K562 (cell line): ENCODE measurements at regions not wholly inside any gene's neighbourhood (a gene's known extent, or its start where the extent isn't known, plus 50 kb on each side); places are given as distances from the start of the nearest gene placed in this dataset.

ENCODE experiments used
- ATAC-seq: fragments of 200-7000 bp; cut with Tn5 transposase; 3 replicates; pipeline ENCODE4 v1.9.1; 2020; ENCODE audit warnings: moderate library complexity
- BruUV-seq: library from RNA; stranded (reverse); fragments of 400-500 nt; replicated peaks from 2 replicates; lab custom pipeline; 2021; lab: Mats Ljungman, UMichigan
- CTCF ChIA-PET: fragments of 300-600 bp; formaldehyde crosslinking; extraction: SDS; loops from one replicate; lab custom pipeline; 2021; ENCODE audit warnings: low intra/inter-chr PET ratio; lab: Yijun Ruan, JAX
- POLR2A ChIA-PET: fragments of 300-600, 350-650 bp; sonication (Branson Sonifier 250); formaldehyde crosslinking; extraction: SDS; loops from one replicate; lab custom pipeline; 2021; ENCODE audit warnings: antibody characterized with exemption, inconsistent platforms; lab: Yijun Ruan, JAX
- DNase-seq, 4 experiments: peaks; one replicate each; pipeline versions ENCODE4 v3.0.0 to v3.0.0-alpha.2; 2011 to 2018; ENCODE audit warnings: low spot score in 3 of 4, mixed read lengths in 3 of 4; ENCODE audit errors: extremely low read depth in 1 of 4
- FAIRE-seq: peaks from 2 replicates; lab custom pipeline; 2011; peaks lifted over from hg19 to GRCh38; lab: Jason Lieb, UNC
- H2AFZ ChIP-seq: 2 replicates; pipeline ENCODE4 v1.6.0; 2011; ENCODE audit warnings: low read depth, low read length, control low read depth, inconsistent platforms
- H3K27ac ChIP-seq: fragments of 200-600 bp; 3 replicates; pipeline ENCODE4 v1.8.0; 2011; ENCODE audit warnings: low read depth, mild to moderate bottlenecking, control low read depth, inconsistent platforms, low read length, moderate library complexity, mixed read lengths; ENCODE audit errors: extremely low read depth
- H3K27me3 ChIP-seq, 2 experiments: fragments of 300-600 bp in 1 of 2; 2 replicates in 1 of 2; 3 replicates in 1 of 2; pipeline versions ENCODE4 v1.6.0 to v1.8.0; 2011; ENCODE audit warnings: inconsistent platforms in 2 of 2, low read length in 2 of 2, mild to moderate bottlenecking in 1 of 2, mixed read lengths in 1 of 2, moderate library complexity in 1 of 2; ENCODE audit not compliant: control insufficient read depth in 2 of 2, insufficient read depth in 2 of 2
- H3K36me3 ChIP-seq: fragments of 300-600 bp; 3 replicates; pipeline ENCODE4 v1.8.0; 2011; ENCODE audit warnings: mild to moderate bottlenecking, low read length, inconsistent platforms; ENCODE audit not compliant: control insufficient read depth, insufficient read depth
- H3K4me1 ChIP-seq, 2 experiments: fragments of 200-600 bp in 1 of 2; replicated peaks in 1 of 2; 2 replicates in 1 of 2; 3 replicates in 1 of 2; pipeline versions ENCODE4 v1.5.1 to v1.8.0; 2011; ENCODE audit warnings: inconsistent platforms in 2 of 2, low read length in 2 of 2, mild to moderate bottlenecking in 1 of 2, mixed read lengths in 1 of 2, moderate library complexity in 1 of 2; ENCODE audit not compliant: control insufficient read depth in 2 of 2, insufficient read depth in 2 of 2
- H3K4me2 ChIP-seq: 2 replicates; pipeline ENCODE4 v1.6.1; 2011; ENCODE audit warnings: low read length, control low read depth, inconsistent platforms, mixed read lengths; ENCODE audit not compliant: insufficient read depth
- H3K4me3 ChIP-seq: fragments of 200-600 bp; sonication (generic), shearing (Covaris generic); 2 replicates; pipeline ENCODE4 v1.5.1; 2016; ENCODE audit warnings: control low read depth, inconsistent platforms
- H3K79me2 ChIP-seq: fragments of 200-600 bp; 3 replicates; pipeline ENCODE4 v1.8.0; 2011; ENCODE audit warnings: low read length, inconsistent platforms; ENCODE audit not compliant: control insufficient read depth, insufficient read depth
- H3K9ac ChIP-seq, 2 experiments: 2 replicates each; pipeline versions ENCODE4 v1.6.0 to v1.6.1; 2011; ENCODE audit warnings: low read depth in 2 of 2, low read length in 2 of 2, control low read depth in 1 of 2, inconsistent platforms in 1 of 2, mild to moderate bottlenecking in 1 of 2, mixed read lengths in 1 of 2; ENCODE audit not compliant: insufficient read depth in 1 of 2
- H3K9me1 ChIP-seq: one replicate; pipeline ENCODE4 v1.6.0; 2011; ENCODE audit warnings: inconsistent platforms, mild to moderate bottlenecking, low read length, moderate library complexity; ENCODE audit not compliant: control insufficient read depth, insufficient read depth
- H3K9me3 ChIP-seq: replicated peaks from 2 replicates; pipeline ENCODE4 v1.5.1; 2011; ENCODE audit warnings: low read depth, low read length, inconsistent platforms; ENCODE audit not compliant: control insufficient read depth, insufficient read depth
- H4K20me1 ChIP-seq: replicated peaks from 2 replicates; pipeline ENCODE4 v1.6.1; 2011; ENCODE audit warnings: low read length, inconsistent platforms, mixed read lengths; ENCODE audit not compliant: control insufficient read depth, insufficient read depth
- BMI1 ChIP-seq: fragments of 150-350 bp; IDR thresholded peaks from 2 replicates; pipeline ENCODE4 v1.6.1; 2014; ENCODE audit warnings: low read length
- BRD9 ChIP-seq: fragments of 450-650 bp; IDR thresholded peaks from 2 replicates; pipeline ENCODE4 v1.6.1; 2018; ENCODE audit warnings: low read depth; ENCODE audit not compliant: partially characterized antibody
- CREBBP ChIP-seq: IDR thresholded peaks from one replicate; pipeline ENCODE4 v1.6.1; 2012; ENCODE audit warnings: low read depth, mild to moderate bottlenecking, control low read depth, inconsistent platforms, low read length
- ETV1 ChIP-seq: fragments of 450-650 bp; conservative IDR thresholded peaks from 2 replicates; pipeline ENCODE4 v1.6.1; 2016; ENCODE audit warnings: missing genetic modification characterization, control low read depth, low read depth, missing compliant biosample characterization
- KAT7 ChIP-seq: sonication (generic); formaldehyde crosslinking; IDR thresholded peaks from 2 replicates; pipeline ENCODE4 v1.8.0; 2022; ENCODE audit warnings: missing genetic modification reagents, mild to moderate bottlenecking, borderline replicate concordance
- KDM1A ChIP-seq, 2 experiments: fragments of 450-650 bp; IDR thresholded peaks; 2 replicates each; pipeline ENCODE4 v1.6.1; 2016; ENCODE audit warnings: mild to moderate bottlenecking in 2 of 2
- KHSRP ChIP-seq: fragments of 450-650 bp; IDR thresholded peaks from 2 replicates; pipeline ENCODE4 v1.6.1; 2017
- NFIC ChIP-seq: fragments of 450-650 bp; IDR thresholded peaks from 2 replicates; pipeline ENCODE4 v1.6.1; 2017; ENCODE audit warnings: mild to moderate bottlenecking, inconsistent platforms
- SRSF3 ChIP-seq: fragments of 200-400 bp; formaldehyde crosslinking; IDR thresholded peaks from 2 replicates; pipeline ENCODE4 v1.6.1; 2016; ENCODE audit warnings: mild to moderate bottlenecking, low read length, moderate library complexity; ENCODE audit not compliant: insufficient read depth
- TCF3 ChIP-seq: sonication (generic); formaldehyde crosslinking; IDR thresholded peaks from 2 replicates; pipeline ENCODE4 v1.4.0; 2020; ENCODE audit warnings: mild to moderate bottlenecking, missing genetic modification reagents
- TFAM ChIP-seq: fragments of 250-450 bp; sonication (Bioruptor Pico); conservative IDR thresholded peaks from 2 replicates; pipeline ENCODE4 v1.5.0; 2021; ENCODE audit warnings: mild to moderate bottlenecking, moderate library complexity
- ZNF140 ChIP-seq: fragments of 250-450 bp; sonication (Bioruptor Pico); IDR thresholded peaks from 2 replicates; pipeline ENCODE4 v1.8.0; 2021; ENCODE audit warnings: moderate library complexity, mild to moderate bottlenecking, inconsistent platforms
- ZNF583 ChIP-seq: fragments of 250-450 bp; sonication (Bioruptor Pico); IDR thresholded peaks from 2 replicates; pipeline ENCODE4 v1.4.0; 2020
- ZNF75A ChIP-seq: fragments of 450-650 bp; formaldehyde crosslinking; IDR thresholded peaks from 2 replicates; pipeline ENCODE4 v1.4.0; 2020; ENCODE audit warnings: mild to moderate bottlenecking
- WGBS: fragments of 100-300 bp; shearing (Covaris generic); methylation state at CpG from one replicate; pipeline ENCODE4 v1.1.6; 2016; ENCODE audit warnings: low coverage, mixed read lengths; ENCODE audit not compliant: insufficient coverage; ENCODE audit errors: missing lambda C conversion rate; 5-methylcytosine and 5-hydroxymethylcytosine counted together
- in situ Hi-C: fragments of 300-500 bp; cut with MboI; formaldehyde crosslinking; loops from 4 replicates; pipeline ENCODE4 v1.15.0; 2018; ENCODE audit warnings: inconsistent platforms, mixed read lengths
- intact Hi-C: fragments of 100-400 bp; cut with micrococcal nuclease; formaldehyde crosslinking; loops from 2 replicates; pipeline ENCODE4 v1.14.2; 2022
- TF ChIP-seq, protein P1 (sequence below): sonication (generic); formaldehyde crosslinking; IDR thresholded peaks from 2 replicates; pipeline ENCODE4 v1.8.0; 2022; ENCODE audit warnings: missing genetic modification reagents, mild to moderate bottlenecking, moderate library complexity, borderline replicate concordance
- TF ChIP-seq, protein P2 (sequence below): IDR thresholded peaks from 3 replicates; pipeline ENCODE4 v1.6.1; 2011; ENCODE audit warnings: borderline replicate concordance, mild to moderate bottlenecking; ENCODE audit not compliant: insufficient read length, insufficient read depth

DNA sequence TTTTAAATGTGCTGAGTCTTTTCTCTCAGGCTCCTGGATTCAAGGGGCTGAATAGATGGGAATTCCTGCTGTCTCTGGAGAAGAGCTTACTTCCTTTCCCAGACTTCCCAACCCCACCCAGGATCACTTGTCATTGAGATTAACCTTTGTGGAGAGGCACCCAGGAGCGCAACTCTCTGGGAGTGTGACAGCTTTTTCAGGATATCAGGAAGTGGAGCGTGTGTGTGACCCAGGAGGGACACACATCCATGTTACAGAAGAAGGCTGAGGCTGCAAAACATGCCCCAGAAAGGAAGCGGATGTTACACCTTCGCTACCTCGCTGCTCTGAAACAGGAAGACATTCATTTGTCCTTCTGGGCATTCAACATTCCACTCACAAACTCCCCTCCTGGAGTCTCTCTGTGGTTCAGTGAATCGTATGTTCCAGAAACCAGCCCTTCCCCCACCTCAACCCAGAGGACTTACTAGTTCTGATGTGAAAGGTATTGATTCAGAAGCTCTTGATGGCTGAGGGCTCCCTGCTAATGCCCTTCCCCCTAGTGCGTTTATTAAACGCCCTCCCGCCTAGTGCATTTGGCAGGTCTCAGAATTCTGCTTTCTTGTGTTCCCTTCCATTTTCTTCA, 523.9 kb downstream of the TNS1 start:
- WGBS: 3% methylated on average over 6 of the region's 9 CpGs
- H3K79me2 ChIP-seq: no peaks in the 10 kb centered on the region
- no peaks in the 10 kb centered on the region for H3K9me1 ChIP-seq
- no peaks in the 10 kb centered on the region for H3K4me1 ChIP-seq
- TF ChIP-seq ZNF75A (CRISPR knock-in tag) (no peak), NFIC (no peak), KHSRP (no peak), KDM1A (IDR thresholded peaks at IDR 0.05) (no peak), TCF3 (no peak), ETV1 (tag) (no peak), KAT7 (no peak), BMI1 (no peak), TFAM (CRISPR knock-in tag) (no peak), SRSF3 (no peak), ZNF583 (CRISPR knock-in tag) (no peak), ZNF140 (CRISPR knock-in tag) (no peak), BRD9 (no peak), CREBBP (no peak)
- TF ChIP-seq, protein P1, sequence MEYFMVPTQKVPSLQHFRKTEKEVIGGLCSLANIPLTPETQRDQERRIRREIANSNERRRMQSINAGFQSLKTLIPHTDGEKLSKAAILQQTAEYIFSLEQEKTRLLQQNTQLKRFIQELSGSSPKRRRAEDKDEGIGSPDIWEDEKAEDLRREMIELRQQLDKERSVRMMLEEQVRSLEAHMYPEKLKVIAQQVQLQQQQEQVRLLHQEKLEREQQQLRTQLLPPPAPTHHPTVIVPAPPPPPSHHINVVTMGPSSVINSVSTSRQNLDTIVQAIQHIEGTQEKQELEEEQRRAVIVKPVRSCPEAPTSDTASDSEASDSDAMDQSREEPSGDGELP (CRISPR knock-in tag): no peak
- TF ChIP-seq, protein P2, sequence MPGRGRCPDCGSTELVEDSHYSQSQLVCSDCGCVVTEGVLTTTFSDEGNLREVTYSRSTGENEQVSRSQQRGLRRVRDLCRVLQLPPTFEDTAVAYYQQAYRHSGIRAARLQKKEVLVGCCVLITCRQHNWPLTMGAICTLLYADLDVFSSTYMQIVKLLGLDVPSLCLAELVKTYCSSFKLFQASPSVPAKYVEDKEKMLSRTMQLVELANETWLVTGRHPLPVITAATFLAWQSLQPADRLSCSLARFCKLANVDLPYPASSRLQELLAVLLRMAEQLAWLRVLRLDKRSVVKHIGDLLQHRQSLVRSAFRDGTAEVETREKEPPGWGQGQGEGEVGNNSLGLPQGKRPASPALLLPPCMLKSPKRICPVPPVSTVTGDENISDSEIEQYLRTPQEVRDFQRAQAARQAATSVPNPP: no peak
- TF ChIP-seq, all 486 proteins: peak for 0
- H3K36me3 ChIP-seq: no peaks in the 10 kb centered on the region
- H3K27ac ChIP-seq: no peak overlapping the region
- no peaks in the 10 kb centered on the region; a peak in 1 of 5 replicates for H3K27me3 ChIP-seq
- no peak overlapping the region for H3K4me3 ChIP-seq
- in situ Hi-C loops (no loop called here), intact Hi-C loops (no loop called here)
- POLR2A ChIA-PET: no interaction called here
- no peak for FAIRE-seq
- BruUV-seq: no TSS peak
- H3K9ac ChIP-seq: no peak overlapping the region
- no peaks in the 10 kb centered on the region for H3K9me3 ChIP-seq
- H2AFZ ChIP-seq: no peak overlapping the region
- H3K4me2 ChIP-seq: no peak overlapping the region
- CTCF ChIA-PET: no interaction called here
- DNase-seq: no peak
- ATAC-seq: no peak
- H4K20me1 ChIP-seq: no peaks in the 10 kb centered on the region
